HG02623 (cell line): ENCODE measurements at regions not wholly inside any gene's neighbourhood (a gene's known extent, or its start where the extent isn't known, plus 50 kb on each side); places are given as distances from the start of the nearest gene placed in this dataset.
"Not testable (repeated sequence)": the region's sequence is repeated elsewhere in the genome, so short reads cannot be mapped to it uniquely, and the experiment has no call there.

Source experiments
- ATAC-seq: cut with Tn5 transposase; IDR thresholded peaks from one replicate; pipeline ENCODE4 v1.9.1; 2021; ENCODE audit warnings: moderate library complexity; ENCODE audit not compliant: unreplicated experiment

DNA sequence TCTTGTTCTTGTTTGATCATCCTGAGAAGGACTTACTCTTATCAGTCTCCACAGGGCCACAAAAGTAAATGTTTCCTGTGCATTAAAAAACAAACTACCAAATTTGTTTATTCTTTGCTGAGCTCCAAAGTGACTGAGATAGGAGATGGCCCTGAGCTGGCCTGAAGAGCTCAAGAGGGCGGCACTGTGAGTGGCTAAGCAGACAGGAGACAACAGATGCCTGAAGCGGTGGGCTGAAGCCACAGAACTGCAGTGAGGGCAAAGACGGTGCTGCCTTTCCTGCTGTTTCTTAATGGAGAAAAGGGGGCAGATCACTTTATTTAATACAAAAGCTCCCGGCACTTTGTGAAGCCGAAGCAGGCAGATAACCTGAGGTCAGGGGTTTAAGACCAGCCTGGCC, 379.6 kb downstream of the ARL4A start:
- ATAC-seq: no peak

DNA sequence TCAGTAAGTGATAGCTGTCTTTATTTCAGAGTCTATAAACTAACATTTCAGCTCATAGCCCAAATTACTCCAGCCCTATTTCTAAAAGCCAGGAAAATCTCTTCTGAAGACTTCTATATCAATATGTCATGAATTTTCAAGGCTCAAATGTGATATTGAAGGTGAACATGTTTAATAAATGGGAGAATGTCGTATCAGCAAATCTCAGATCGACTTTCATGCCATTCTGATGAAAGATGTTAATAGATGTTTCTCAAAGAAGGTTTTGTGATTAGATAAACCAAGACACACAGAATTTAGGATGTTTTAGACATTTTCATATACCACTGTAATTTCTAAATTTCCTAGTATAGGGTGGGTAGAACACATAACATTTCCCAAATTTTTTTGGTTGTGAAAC, 380.6 kb downstream of the ARL4A start:
- no peak for ATAC-seq

DNA sequence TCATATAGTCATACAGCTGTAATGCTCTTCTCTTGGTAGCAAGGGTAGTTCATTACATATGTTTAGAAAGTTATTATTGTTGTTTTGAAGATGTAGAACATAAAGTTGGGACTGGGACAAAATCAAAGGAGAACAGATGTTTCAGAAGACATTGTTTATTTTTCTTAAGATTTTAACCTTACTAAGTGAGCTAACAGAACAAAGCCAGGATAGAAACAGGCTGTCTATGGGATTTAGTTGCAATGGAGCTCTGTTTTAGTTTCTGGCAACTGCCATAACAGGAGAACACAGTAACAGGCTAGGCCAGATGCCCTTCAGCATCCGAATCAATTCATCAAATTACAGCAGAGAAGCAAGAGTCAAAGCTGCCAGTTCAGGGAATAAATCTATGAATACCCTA, 382.4 kb downstream of the ARL4A start:
- ATAC-seq: no peak

- ATAC-seq: no peak
Observed at GRCh38 chr7:13072014-13072413, 384.6 kb downstream of the ARL4A start.

GRCh38 chr7:13077466-13077865, 390.0 kb downstream of the ARL4A start:
- no peak for ATAC-seq

- no peak for ATAC-seq
Observed at GRCh38 chr7:13078105-13078504, 390.7 kb downstream of the ARL4A start.

- no peak for ATAC-seq
Observed at GRCh38 chr7:13090959-13091358, 403.5 kb downstream of the ARL4A start.

- ATAC-seq: no peak
Observed at GRCh38 chr7:13091974-13092707, 404.7 kb downstream of the ARL4A start.

GRCh38 chr7:13092708-13093005, 405.2 kb downstream of the ARL4A start:
- ATAC-seq: no peak

- ATAC-seq: no peak
Observed at GRCh38 chr7:13093160-13093559, 405.7 kb downstream of the ARL4A start.

GRCh38 chr7:13097499-13097898, 410.1 kb downstream of the ARL4A start:
- ATAC-seq: no peak

- ATAC-seq: no peak
Observed at GRCh38 chr7:13098161-13098560, 410.7 kb downstream of the ARL4A start.

DNA sequence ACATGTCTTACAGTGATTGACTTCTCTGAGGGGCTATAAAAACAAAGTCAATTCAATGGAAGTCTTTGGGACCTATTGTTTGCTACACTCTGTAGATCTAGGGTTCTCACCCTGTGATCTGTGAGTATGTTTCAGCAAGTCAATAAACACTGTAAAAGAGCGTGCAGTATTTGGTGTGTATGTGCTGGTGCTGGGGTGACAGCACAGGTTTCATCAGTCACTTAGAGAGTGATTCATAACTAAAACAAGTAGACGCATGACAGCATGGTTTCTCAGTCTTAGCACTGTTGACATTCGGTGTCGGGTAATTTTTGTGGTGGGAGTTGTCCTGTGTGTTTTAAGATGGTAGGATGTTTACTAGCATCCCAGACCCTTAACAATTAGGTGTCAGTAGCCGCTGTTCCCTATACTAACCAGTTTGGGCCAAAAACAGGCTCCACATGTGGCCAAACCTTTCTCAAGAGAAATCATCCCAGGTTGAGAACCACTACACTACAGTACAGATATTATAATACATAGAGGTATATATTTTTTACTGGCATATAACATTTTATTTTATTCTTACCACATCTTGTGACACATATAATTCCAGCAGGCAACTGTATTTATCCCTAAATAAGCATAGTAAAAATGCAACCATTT, 411.8 kb downstream of the ARL4A start:
- peak; percentile 47 for ATAC-seq

- ATAC-seq: no peak
Observed at GRCh38 chr7:13104128-13104527, 416.7 kb downstream of the ARL4A start.

DNA sequence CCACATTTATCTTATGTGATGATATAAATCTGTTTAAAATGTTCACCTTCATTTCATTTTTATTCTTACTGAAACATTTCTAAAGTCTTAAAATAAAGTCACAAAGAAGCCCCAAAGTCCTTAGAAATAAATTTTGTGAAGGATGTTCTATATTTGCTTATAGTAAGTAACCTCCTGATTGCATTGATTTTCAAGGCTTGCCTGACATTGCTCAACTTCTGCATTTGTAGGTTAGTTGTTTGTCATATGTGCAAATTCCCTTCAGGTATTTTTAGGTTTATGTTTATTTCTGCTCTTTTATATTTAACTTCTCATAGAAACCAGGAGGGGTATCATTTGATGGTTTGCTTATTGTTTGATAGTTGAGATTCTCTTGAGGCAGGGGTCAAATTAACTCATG, 417.8 kb downstream of the ARL4A start:
- ATAC-seq: no peak

DNA sequence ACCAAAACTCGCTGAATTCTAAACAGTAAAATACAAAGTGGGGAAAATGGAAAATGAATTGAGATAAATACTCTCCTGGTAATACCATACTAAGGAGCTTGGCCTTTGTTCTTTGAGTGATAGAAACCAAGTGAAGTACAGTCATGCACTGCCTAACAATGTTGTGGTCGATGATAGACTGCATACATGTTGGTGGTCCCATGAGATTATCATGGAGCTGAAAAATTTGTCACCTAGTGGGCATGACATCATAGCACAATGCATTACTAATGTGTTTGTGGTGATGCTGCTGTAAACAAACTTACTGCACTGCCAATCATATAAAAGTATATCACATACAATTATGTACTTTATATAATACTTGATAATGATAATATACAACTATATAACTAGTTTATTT, 419.1 kb downstream of the ARL4A start:
- ATAC-seq: no peak

DNA sequence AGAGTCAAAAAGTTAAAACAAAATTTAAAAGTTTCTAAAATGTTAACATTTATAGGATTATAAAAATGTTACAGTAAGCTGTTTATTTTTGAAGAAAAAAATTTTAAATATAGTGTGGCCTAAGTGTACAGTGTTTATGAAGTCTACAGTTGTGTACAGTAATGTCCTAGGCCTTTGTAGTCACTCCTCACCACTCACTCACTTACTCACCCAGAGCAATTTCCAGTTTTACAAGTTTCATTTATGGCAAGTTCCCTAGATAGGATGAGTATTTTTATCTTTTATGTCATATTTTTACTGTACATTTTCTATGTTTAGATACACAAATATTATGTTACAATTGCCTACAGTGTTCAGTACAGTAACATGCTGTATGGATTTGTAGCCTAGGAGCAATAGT, 419.9 kb downstream of the ARL4A start:
- no peak for ATAC-seq

DNA sequence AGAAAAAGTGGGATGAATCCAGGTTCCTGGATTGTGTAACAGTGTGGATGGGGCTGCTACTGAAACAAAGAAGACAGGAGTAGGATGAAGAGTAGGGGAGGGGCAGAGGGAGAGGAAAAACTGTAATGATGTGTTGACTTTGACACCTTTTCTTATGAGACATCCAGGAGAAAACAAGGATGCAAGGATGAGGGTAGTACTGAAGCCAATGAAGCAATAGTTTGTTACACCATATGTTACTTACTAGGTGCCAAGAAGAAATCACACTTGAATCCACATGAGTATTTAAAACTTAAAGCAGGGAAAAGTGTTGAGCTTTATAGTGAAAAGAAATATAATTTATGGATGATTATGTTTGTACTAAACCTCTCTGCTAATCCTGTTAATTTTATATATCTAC, 420.6 kb downstream of the ARL4A start:
- no peak for ATAC-seq

DNA sequence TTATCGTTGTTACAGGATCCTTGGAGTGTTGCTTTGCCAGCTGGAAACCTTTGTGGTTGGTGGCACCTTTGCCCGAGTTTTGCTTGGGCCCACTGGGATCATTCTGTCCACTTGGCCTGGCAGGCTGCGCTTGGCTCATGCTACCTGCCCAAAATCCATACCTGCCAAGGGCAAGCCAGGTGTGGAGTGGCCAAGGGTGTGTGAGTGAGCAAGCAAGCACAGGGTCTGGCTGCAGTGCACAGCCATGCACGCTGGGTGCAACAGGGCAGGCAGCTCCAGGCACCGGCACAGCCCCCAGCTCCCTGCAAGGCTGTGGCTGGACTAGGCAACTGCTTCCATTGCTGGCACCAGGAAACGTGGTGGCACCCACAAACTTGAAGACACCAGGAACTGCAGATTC, 421.8 kb downstream of the ARL4A start:
- no peak for ATAC-seq

DNA sequence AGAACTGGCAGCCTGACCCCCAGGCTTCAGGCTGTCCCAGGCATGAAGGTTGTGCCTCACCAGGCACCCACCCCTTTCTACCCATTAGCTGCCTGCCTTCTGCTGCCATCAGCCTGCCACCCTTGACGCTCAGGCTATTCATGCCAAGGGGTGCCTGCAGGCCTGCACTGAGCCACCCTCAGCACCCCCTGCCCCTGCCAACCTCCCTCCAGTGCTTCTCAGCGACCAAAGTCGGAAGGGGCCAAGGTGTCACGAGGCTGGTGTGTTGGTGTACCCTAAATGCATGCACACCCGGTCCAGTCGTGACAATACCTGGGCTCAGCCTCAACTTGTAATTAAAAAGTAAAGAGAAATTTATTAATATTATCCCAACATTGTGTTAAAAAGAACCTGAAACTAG, 422.7 kb downstream of the ARL4A start:
- no peak for ATAC-seq

DNA sequence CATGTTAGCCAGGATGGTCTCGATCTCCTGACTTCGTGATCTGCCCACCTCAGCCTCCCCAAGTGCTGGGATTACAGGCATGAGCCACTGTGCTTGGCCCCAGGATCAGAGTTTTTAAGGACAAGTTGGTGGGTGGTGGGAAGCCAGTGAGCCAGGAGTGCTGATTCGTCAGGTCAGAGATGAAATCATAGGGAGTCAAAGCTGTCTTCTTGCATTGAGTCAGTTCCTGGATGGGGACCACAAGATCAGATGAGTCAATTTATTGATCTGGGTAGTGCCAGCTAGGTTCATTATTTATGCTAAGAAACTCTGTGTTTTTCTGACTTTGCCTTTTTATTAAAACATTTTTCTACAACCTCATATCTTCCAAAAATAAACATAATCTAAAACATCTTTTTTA, 423.8 kb downstream of the ARL4A start:
- ATAC-seq: no peak

- not testable (repeated sequence) for ATAC-seq
Observed at GRCh38 chr7:13114240-13114639, 426.8 kb downstream of the ARL4A start.

- no peak for ATAC-seq
Observed at GRCh38 chr7:13115157-13115772, 427.8 kb downstream of the ARL4A start.
